ENCODE measurements at regions not wholly inside any gene's neighbourhood (a gene's known extent, or its start where the extent isn't known, plus 50 kb on each side); places are given as distances from the start of the nearest gene placed in this dataset.

DNA sequence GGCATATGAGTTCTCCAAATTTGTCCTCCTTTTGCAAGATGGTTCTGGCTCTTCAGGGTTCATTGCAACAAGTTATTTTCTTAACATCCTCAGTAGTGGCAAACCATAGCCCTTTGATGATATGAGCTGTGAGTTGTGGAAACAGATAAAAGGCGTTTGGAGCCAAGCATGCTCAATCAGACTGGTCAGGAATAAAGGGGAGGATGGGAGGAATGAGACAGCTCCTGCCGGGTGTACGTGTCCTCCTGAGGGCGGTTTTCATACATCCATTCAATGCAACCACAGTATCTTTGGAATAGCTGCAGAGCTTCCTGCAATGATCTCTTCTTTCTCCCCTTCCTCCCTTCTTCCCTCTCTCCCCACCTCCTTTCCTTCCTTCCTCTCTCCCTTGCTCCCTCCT lies 245.8 kb downstream of the GLI2 start (continued):
- TF ChIP-seq, protein P1, sequence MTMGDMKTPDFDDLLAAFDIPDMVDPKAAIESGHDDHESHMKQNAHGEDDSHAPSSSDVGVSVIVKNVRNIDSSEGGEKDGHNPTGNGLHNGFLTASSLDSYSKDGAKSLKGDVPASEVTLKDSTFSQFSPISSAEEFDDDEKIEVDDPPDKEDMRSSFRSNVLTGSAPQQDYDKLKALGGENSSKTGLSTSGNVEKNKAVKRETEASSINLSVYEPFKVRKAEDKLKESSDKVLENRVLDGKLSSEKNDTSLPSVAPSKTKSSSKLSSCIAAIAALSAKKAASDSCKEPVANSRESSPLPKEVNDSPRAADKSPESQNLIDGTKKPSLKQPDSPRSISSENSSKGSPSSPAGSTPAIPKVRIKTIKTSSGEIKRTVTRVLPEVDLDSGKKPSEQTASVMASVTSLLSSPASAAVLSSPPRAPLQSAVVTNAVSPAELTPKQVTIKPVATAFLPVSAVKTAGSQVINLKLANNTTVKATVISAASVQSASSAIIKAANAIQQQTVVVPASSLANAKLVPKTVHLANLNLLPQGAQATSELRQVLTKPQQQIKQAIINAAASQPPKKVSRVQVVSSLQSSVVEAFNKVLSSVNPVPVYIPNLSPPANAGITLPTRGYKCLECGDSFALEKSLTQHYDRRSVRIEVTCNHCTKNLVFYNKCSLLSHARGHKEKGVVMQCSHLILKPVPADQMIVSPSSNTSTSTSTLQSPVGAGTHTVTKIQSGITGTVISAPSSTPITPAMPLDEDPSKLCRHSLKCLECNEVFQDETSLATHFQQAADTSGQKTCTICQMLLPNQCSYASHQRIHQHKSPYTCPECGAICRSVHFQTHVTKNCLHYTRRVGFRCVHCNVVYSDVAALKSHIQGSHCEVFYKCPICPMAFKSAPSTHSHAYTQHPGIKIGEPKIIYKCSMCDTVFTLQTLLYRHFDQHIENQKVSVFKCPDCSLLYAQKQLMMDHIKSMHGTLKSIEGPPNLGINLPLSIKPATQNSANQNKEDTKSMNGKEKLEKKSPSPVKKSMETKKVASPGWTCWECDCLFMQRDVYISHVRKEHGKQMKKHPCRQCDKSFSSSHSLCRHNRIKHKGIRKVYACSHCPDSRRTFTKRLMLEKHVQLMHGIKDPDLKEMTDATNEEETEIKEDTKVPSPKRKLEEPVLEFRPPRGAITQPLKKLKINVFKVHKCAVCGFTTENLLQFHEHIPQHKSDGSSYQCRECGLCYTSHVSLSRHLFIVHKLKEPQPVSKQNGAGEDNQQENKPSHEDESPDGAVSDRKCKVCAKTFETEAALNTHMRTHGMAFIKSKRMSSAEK (CRISPR knock-in tag; IDR thresholded peaks at IDR 0.05; ENCODE audit: borderline replicate concordance): no peak
- TF ChIP-seq, protein P2, sequence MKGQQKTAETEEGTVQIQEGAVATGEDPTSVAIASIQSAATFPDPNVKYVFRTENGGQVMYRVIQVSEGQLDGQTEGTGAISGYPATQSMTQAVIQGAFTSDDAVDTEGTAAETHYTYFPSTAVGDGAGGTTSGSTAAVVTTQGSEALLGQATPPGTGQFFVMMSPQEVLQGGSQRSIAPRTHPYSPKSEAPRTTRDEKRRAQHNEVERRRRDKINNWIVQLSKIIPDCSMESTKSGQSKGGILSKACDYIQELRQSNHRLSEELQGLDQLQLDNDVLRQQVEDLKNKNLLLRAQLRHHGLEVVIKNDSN (CRISPR knock-in tag; IDR thresholded peaks at IDR 0.05): no peak
- TF ChIP-seq, protein P3, sequence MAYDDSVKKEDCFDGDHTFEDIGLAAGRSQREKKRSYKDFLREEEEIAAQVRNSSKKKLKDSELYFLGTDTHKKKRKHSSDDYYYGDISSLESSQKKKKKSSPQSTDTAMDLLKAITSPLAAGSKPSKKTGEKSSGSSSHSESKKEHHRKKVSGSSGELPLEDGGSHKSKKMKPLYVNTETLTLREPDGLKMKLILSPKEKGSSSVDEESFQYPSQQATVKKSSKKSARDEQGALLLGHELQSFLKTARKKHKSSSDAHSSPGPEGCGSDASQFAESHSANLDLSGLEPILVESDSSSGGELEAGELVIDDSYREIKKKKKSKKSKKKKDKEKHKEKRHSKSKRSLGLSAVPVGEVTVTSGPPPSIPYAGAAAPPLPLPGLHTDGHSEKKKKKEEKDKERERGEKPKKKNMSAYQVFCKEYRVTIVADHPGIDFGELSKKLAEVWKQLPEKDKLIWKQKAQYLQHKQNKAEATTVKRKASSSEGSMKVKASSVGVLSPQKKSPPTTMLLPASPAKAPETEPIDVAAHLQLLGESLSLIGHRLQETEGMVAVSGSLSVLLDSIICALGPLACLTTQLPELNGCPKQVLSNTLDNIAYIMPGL (CRISPR knock-in tag; IDR thresholded peaks at IDR 0.05): no peak

DNA sequence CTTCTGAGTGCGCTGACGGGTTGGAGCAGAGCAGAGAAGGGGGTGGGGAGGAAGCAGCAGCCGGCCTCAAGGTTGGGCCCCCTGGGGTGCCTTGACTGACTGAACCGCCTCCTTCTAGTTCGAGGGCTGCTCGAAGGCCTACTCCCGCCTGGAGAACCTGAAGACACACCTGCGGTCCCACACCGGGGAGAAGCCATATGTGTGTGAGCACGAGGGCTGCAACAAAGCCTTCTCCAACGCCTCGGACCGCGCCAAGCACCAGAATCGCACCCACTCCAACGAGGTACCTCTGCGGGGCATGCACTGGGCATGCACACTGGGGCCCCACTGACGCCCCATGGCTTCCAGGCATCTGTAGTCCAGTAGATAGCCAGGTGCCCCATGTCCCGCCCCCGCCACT lies 246.9 kb downstream of the GLI2 start:
- H3K4me1 Mint-ChIP-seq: peaks cover 13% of the 10 kb centered on the region
- H3K36me3 Mint-ChIP-seq: peaks cover 60% of the 10 kb centered on the region
- no peak overlapping the region for H3K4me3 Mint-ChIP-seq
- TF ChIP-seq NR3C1 (CRISPR knock-in tag; conservative IDR thresholded peaks at IDR 0.05; ENCODE audit: low read depth) (no peak), TEAD4 (CRISPR knock-in tag; IDR thresholded peaks at IDR 0.05) (no peak), ZNF232 (CRISPR knock-in tag; IDR thresholded peaks at IDR 0.05) (no peak), FOXJ3 (CRISPR knock-in tag; IDR thresholded peaks at IDR 0.05; ENCODE audit: borderline replicate concordance) (no peak)
- TF ChIP-seq, protein P4, sequence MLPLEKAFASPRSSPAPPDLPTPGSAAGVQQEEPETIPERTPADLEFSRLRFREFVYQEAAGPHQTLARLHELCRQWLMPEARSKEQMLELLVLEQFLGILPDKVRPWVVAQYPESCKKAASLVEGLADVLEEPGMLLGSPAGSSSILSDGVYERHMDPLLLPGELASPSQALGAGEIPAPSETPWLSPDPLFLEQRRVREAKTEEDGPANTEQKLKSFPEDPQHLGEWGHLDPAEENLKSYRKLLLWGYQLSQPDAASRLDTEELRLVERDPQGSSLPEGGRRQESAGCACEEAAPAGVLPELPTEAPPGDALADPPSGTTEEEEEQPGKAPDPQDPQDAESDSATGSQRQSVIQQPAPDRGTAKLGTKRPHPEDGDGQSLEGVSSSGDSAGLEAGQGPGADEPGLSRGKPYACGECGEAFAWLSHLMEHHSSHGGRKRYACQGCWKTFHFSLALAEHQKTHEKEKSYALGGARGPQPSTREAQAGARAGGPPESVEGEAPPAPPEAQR (CRISPR knock-in tag; IDR thresholded peaks at IDR 0.05): no peak
- peak; percentile 69 for ATAC-seq
- ChIA-PET CTCF (no interaction called here), POLR2A (no interaction called here)
- 0 out of 2 replicates have a peak overlapping the region, but pooled peaks have one; percentile 66 for H3K27ac Mint-ChIP-seq
- DNase-seq (ENCODE audit: low spot score): peak; percentile 53
- H3K27me3 Mint-ChIP-seq (ENCODE audit: low read depth): no peaks in the 10 kb centered on the region
- H3K9me3 Mint-ChIP-seq: no peaks in the 10 kb centered on the region

DNA sequence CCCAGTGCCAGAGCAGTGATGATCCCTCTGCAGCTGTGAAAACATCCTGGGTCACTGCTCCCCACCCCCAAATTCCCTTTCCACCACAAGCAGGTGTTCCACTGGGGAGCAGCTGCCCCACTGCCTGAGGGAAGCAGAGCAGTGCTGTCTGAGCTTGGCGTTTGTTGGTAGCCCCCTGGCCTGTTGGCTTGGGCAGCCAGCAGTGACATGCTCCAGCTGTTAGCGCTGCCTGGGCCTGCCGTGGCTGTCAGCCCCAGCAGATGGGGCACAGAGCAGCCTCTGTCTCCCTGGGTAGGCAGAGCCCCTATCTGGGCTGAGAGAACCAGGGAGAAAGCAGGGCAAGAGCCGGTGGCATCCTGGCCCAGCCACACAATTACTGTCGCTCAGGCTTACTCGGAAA lies 247.7 kb downstream of the GLI2 start:
- H3K27ac Mint-ChIP-seq: no peak overlapping the region
- H3K4me3 Mint-ChIP-seq: no peak overlapping the region
- ATAC-seq (no peak), DNase-seq (ENCODE audit: low spot score) (no peak)
- CTCF ChIA-PET: no interaction called here
- no peaks in the 10 kb centered on the region for H3K27me3 Mint-ChIP-seq (ENCODE audit: low read depth)
- H3K9me3 Mint-ChIP-seq: no peaks in the 10 kb centered on the region
- peaks cover 13% of the 10 kb centered on the region for H3K4me1 Mint-ChIP-seq
- H3K36me3 Mint-ChIP-seq: peaks cover 58% of the 10 kb centered on the region
- POLR2A ChIA-PET: no interaction called here
- TF ChIP-seq ELF4 (CRISPR knock-in tag; IDR thresholded peaks at IDR 0.05; ENCODE audit: low read depth) (no peak), MYBL2 (CRISPR knock-in tag; IDR thresholded peaks at IDR 0.05) (no peak), NFYB (CRISPR knock-in tag; conservative IDR thresholded peaks at IDR 0.05; ENCODE audit: low read depth) (no peak), ZNF416 (CRISPR knock-in tag; IDR thresholded peaks at IDR 0.05) (no peak), NR3C1 (CRISPR knock-in tag; conservative IDR thresholded peaks at IDR 0.05; ENCODE audit: low read depth) (no peak), MXD4 (CRISPR knock-in tag; IDR thresholded peaks at IDR 0.05; ENCODE audit: borderline replicate concordance) (no peak)
- TF ChIP-seq, protein P5, sequence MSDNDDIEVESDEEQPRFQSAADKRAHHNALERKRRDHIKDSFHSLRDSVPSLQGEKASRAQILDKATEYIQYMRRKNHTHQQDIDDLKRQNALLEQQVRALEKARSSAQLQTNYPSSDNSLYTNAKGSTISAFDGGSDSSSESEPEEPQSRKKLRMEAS (CRISPR knock-in tag; IDR thresholded peaks at IDR 0.05): no peak
- TF ChIP-seq, protein P6, sequence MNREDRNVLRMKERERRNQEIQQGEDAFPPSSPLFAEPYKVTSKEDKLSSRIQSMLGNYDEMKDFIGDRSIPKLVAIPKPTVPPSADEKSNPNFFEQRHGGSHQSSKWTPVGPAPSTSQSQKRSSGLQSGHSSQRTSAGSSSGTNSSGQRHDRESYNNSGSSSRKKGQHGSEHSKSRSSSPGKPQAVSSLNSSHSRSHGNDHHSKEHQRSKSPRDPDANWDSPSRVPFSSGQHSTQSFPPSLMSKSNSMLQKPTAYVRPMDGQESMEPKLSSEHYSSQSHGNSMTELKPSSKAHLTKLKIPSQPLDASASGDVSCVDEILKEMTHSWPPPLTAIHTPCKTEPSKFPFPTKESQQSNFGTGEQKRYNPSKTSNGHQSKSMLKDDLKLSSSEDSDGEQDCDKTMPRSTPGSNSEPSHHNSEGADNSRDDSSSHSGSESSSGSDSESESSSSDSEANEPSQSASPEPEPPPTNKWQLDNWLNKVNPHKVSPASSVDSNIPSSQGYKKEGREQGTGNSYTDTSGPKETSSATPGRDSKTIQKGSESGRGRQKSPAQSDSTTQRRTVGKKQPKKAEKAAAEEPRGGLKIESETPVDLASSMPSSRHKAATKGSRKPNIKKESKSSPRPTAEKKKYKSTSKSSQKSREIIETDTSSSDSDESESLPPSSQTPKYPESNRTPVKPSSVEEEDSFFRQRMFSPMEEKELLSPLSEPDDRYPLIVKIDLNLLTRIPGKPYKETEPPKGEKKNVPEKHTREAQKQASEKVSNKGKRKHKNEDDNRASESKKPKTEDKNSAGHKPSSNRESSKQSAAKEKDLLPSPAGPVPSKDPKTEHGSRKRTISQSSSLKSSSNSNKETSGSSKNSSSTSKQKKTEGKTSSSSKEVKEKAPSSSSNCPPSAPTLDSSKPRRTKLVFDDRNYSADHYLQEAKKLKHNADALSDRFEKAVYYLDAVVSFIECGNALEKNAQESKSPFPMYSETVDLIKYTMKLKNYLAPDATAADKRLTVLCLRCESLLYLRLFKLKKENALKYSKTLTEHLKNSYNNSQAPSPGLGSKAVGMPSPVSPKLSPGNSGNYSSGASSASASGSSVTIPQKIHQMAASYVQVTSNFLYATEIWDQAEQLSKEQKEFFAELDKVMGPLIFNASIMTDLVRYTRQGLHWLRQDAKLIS (CRISPR knock-in tag; IDR thresholded peaks at IDR 0.05; ENCODE audit: borderline replicate concordance): no peak
- TF ChIP-seq, protein P7, sequence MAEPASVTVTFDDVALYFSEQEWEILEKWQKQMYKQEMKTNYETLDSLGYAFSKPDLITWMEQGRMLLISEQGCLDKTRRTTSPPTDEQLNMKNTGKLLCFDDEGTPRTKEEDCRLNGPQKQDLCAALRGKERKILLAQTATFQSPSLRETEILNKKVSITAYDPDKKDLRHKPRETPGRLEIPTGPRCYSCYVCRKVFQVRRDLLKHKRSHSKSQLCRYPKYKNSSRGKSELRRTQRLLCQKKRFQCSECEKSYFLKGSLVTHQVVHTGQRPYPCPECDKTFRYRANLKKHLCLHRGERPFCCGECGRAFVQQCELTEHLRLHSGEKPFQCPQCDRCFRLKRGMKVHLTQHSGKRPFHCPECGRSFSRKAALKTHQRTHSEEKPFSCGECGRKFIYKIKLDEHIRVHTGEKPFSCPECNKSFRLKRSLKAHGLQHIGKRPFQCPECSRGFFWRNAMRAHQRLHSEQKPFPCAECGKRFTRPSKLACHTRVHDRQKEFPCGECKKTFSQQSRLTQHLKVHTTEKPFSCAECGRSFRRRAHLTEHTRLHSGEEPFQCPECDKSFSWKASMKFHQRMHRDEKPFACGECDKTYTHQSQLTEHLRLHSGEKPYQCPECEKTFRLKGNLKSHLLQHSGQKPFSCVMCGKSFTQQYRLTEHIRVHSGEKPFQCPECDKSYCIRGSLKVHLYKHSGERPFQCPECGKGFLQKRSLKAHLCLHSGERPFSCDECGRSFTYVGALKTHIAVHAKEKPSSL (CRISPR knock-in tag; conservative IDR thresholded peaks at IDR 0.05): no peak
